Astrocyte (in vitro differentiated cells and primary cell): ENCODE measurements at regions not wholly inside any gene's neighbourhood (a gene's known extent, or its start where the extent isn't known, plus 50 kb on each side); places are given as distances from the start of the nearest gene placed in this dataset.

Source experiments
- DNase-seq: peaks from one replicate; pipeline ENCODE4 v3.0.0-alpha.2; 2010; ENCODE audit warnings: low read depth
- FAIRE-seq: peaks from 2 replicates; lab custom pipeline; 2011; peaks lifted over from hg19 to GRCh38; lab: Jason Lieb, UNC
- H2AFZ ChIP-seq: 2 replicates; pipeline ENCODE4 v1.6.0; 2012; ENCODE audit warnings: low read depth, low read length, inconsistent platforms
- H3K27ac ChIP-seq: 2 replicates; pipeline ENCODE4 v1.5.1; 2011; ENCODE audit warnings: low read depth, low read length, inconsistent platforms
- H3K27me3 ChIP-seq: 2 replicates; pipeline ENCODE4 v1.6.0; 2011; ENCODE audit warnings: low read length, inconsistent platforms; ENCODE audit not compliant: insufficient read depth
- H3K36me3 ChIP-seq: 2 replicates; pipeline ENCODE4 v1.5.1; 2011; ENCODE audit warnings: low read length, inconsistent platforms; ENCODE audit not compliant: insufficient read depth
- H3K4me1 ChIP-seq: 2 replicates; pipeline ENCODE4 v1.5.1; 2011; ENCODE audit warnings: low read length, inconsistent platforms; ENCODE audit not compliant: insufficient read depth
- H3K4me2 ChIP-seq: 2 replicates; pipeline ENCODE4 v1.6.0; 2012; ENCODE audit warnings: low read length, inconsistent platforms
- H3K4me3 ChIP-seq: 2 replicates; pipeline ENCODE4 v1.5.1; 2011; ENCODE audit warnings: low read depth, mild to moderate bottlenecking, low read length, inconsistent platforms; ENCODE audit not compliant: insufficient read depth
- H3K79me2 ChIP-seq: 2 replicates; pipeline ENCODE4 v1.6.0; 2012; ENCODE audit warnings: mild to moderate bottlenecking, low read length, inconsistent platforms; ENCODE audit not compliant: insufficient read depth
- H3K9ac ChIP-seq: 2 replicates; pipeline ENCODE4 v1.6.0; 2012; ENCODE audit warnings: mild to moderate bottlenecking, low read length, inconsistent platforms
- H3K9me3 ChIP-seq: 2 replicates; pipeline ENCODE4 v1.5.1; 2012; ENCODE audit warnings: low read depth, mild to moderate bottlenecking, low read length, inconsistent platforms; ENCODE audit not compliant: insufficient read depth
- H4K20me1 ChIP-seq: 2 replicates; pipeline ENCODE4 v1.6.0; 2012; ENCODE audit warnings: low read length, inconsistent platforms; ENCODE audit not compliant: insufficient read depth
- H3K27ac Mint-ChIP-seq: one replicate; pipeline ENCODE4 v1.8.0; 2021; ENCODE audit warnings: mild to moderate bottlenecking, mixed read lengths; ENCODE audit not compliant: unreplicated experiment
- H3K27me3 Mint-ChIP-seq: one replicate; pipeline ENCODE4 v1.8.0; 2021; ENCODE audit warnings: low read depth, mixed read lengths; ENCODE audit not compliant: unreplicated experiment
- H3K36me3 Mint-ChIP-seq: one replicate; pipeline ENCODE4 v1.8.0; 2021; ENCODE audit warnings: low read depth, mixed read lengths; ENCODE audit not compliant: unreplicated experiment
- H3K4me1 Mint-ChIP-seq: one replicate; pipeline ENCODE4 v1.8.0; 2021; ENCODE audit warnings: low read depth, mixed read lengths; ENCODE audit not compliant: unreplicated experiment
- H3K4me3 Mint-ChIP-seq: one replicate; pipeline ENCODE4 v1.8.0; 2021; ENCODE audit warnings: mild to moderate bottlenecking, moderate library complexity, mixed read lengths; ENCODE audit not compliant: unreplicated experiment
- H3K9me3 Mint-ChIP-seq: one replicate; pipeline ENCODE4 v1.8.0; 2021; ENCODE audit warnings: mild to moderate bottlenecking, mixed read lengths; ENCODE audit not compliant: unreplicated experiment
- EZH2 ChIP-seq: IDR thresholded peaks from 2 replicates; pipeline ENCODE4 v1.6.1; 2012; ENCODE audit warnings: mild to moderate bottlenecking, low read length, inconsistent platforms; ENCODE audit not compliant: insufficient read depth
- TF ChIP-seq, protein P1 (sequence below): IDR thresholded peaks from 2 replicates; pipeline ENCODE4 v1.5.1; 2011; ENCODE audit warnings: low read depth, mild to moderate bottlenecking, inconsistent platforms, low read length, moderate library complexity; ENCODE audit not compliant: insufficient read depth

DNA sequence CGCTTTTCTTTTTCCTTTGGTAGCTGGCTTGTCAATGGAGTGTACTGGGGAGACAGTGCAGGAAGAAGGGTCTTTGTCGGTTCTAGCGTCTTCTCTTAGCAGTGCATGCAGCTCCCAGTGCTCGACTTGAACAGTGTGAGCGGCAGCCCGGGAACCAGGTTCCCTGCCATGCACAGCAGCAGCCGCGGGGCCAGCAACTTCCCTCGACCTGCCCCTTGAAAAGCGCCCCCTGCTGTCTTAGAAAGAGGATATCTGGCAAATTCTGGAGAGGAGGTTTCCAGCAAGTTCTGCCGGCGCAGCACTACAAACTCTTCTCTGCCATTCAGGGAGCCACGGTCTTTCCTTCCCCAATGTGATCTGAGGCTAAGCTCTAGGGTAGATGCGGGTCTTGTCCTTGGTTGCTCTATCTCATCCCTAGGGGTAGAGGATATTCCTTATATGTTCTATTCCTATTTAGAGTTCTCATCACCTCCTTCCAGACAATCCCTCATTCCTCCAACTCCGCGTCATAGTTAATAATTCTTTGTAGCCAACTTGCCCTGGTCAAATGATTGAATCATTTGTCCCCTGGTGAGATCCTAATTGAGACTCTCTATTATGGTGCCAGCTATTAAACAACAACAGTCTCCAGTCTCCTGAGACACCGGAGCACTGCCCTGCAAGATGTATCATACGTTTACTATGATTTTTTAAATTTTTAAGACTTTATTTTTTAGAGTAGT, 451.3 kb downstream of the PMP22 start:
- no peaks in the 10 kb centered on the region for H4K20me1 ChIP-seq
- H2AFZ ChIP-seq: no peak overlapping the region
- TF ChIP-seq, protein P1, sequence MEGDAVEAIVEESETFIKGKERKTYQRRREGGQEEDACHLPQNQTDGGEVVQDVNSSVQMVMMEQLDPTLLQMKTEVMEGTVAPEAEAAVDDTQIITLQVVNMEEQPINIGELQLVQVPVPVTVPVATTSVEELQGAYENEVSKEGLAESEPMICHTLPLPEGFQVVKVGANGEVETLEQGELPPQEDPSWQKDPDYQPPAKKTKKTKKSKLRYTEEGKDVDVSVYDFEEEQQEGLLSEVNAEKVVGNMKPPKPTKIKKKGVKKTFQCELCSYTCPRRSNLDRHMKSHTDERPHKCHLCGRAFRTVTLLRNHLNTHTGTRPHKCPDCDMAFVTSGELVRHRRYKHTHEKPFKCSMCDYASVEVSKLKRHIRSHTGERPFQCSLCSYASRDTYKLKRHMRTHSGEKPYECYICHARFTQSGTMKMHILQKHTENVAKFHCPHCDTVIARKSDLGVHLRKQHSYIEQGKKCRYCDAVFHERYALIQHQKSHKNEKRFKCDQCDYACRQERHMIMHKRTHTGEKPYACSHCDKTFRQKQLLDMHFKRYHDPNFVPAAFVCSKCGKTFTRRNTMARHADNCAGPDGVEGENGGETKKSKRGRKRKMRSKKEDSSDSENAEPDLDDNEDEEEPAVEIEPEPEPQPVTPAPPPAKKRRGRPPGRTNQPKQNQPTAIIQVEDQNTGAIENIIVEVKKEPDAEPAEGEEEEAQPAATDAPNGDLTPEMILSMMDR: no peak
- no peak for TF ChIP-seq EZH2
- H3K9me3 ChIP-seq: no peaks in the 10 kb centered on the region
- no peaks in the 10 kb centered on the region for H3K27me3 ChIP-seq
- Mint-ChIP-seq H3K4me1 (no peaks in the 10 kb centered on the region), H3K27ac (no peak overlapping the region), H3K27me3 (peaks cover 3% of the 10 kb centered on the region), H3K36me3 (no peaks in the 10 kb centered on the region), H3K9me3 (peaks cover 2% of the 10 kb centered on the region), H3K4me3 (no peak overlapping the region)
- no peak overlapping the region for H3K27ac ChIP-seq
- no peak overlapping the region for H3K4me2 ChIP-seq
- H3K9ac ChIP-seq: no peak overlapping the region
- H3K36me3 ChIP-seq: no peaks in the 10 kb centered on the region
- no peaks in the 10 kb centered on the region for H3K4me1 ChIP-seq
- no peak overlapping the region for H3K4me3 ChIP-seq
- DNase-seq: no peak
- H3K79me2 ChIP-seq: no peaks in the 10 kb centered on the region
- no peak for FAIRE-seq

DNA sequence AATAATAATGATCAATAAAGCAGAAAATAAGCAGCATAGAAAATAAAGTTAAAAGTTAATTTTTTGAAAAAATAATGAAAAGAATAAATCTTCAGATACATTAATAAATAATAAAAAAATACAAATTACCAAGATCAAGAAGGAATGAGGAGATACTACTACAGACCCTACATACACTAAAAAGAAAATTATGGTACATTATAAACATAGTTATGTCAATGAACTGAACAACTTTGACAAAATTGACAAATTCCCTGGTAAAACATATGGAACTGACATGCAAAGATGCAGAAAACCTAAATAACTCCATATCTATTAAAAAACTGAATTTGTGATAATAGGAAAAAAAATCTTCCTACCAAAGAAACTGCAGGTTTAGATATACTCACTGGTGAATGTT, 456.7 kb downstream of the PMP22 start:
- Histone ChIP-seq H3K4me2 (no peak overlapping the region), H3K79me2 (no peaks in the 10 kb centered on the region), H3K4me3 (no peak overlapping the region), H2AFZ (no peak overlapping the region), H3K4me1 (no peaks in the 10 kb centered on the region), H3K9ac (no peak overlapping the region), H3K36me3 (no peaks in the 10 kb centered on the region), H3K27me3 (no peaks in the 10 kb centered on the region), H3K9me3 (no peaks in the 10 kb centered on the region), H4K20me1 (no peaks in the 10 kb centered on the region), H3K27ac (no peak overlapping the region)
- Mint-ChIP-seq H3K36me3 (no peaks in the 10 kb centered on the region), H3K27me3 (peaks cover 2% of the 10 kb centered on the region), H3K9me3 (peaks cover 8% of the 10 kb centered on the region), H3K4me3 (no peak overlapping the region), H3K27ac (no peak overlapping the region), H3K4me1 (no peaks in the 10 kb centered on the region)
- FAIRE-seq (no peak), DNase-seq (no peak)
- TF ChIP-seq, protein P1: no peak
- no peak for TF ChIP-seq EZH2

DNA sequence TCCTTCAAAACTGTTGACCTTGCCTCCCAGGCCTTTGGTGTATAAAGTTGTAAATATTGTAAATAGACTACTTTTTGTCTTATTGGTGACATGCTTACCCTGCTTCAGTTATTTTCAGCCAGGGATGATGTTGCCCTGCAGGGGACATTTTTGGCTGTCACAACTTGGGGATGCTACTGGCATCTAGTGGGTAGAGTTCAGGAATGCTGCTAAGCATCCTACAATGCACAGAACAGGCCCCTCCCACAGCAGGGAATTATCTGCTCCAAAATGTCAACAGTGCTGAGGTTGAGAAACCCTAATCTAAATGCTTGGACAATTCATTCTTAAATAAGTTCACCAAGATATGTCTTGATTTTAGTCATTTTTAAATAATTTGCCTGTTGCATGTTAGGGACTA, 459.8 kb downstream of the PMP22 start:
- H3K4me1 Mint-ChIP-seq: no peaks in the 10 kb centered on the region
- no peaks in the 10 kb centered on the region for H3K27me3 ChIP-seq
- no peak overlapping the region for H3K4me3 ChIP-seq
- DNase-seq (no peak), FAIRE-seq (no peak)
- H3K27ac ChIP-seq: no peak overlapping the region
- H3K4me3 Mint-ChIP-seq: no peak overlapping the region
- H2AFZ ChIP-seq: no peak overlapping the region
- H3K27ac Mint-ChIP-seq: no peak overlapping the region
- H3K79me2 ChIP-seq: no peaks in the 10 kb centered on the region
- H3K27me3 Mint-ChIP-seq: no peaks in the 10 kb centered on the region
- no peak overlapping the region for H3K9ac ChIP-seq
- H3K4me1 ChIP-seq: no peaks in the 10 kb centered on the region
- no peaks in the 10 kb centered on the region for H4K20me1 ChIP-seq
- no peaks in the 10 kb centered on the region for H3K9me3 ChIP-seq
- peaks cover 11% of the 10 kb centered on the region for H3K9me3 Mint-ChIP-seq
- H3K4me2 ChIP-seq: no peak overlapping the region
- H3K36me3 Mint-ChIP-seq: no peaks in the 10 kb centered on the region
- no peaks in the 10 kb centered on the region for H3K36me3 ChIP-seq
- TF ChIP-seq, protein P1: no peak
- TF ChIP-seq EZH2: no peak
